A204.1 (cell line): ENCODE measurements at regions not wholly inside any gene's neighbourhood (a gene's known extent, or its start where the extent isn't known, plus 50 kb on each side); places are given as distances from the start of the nearest gene placed in this dataset.
"Not testable (repeated sequence)": the region's sequence is repeated elsewhere in the genome, so short reads cannot be mapped to it uniquely, and the experiment has no call there.

Experiments
- FAIRE-seq: peaks from 2 replicates; lab custom pipeline; 2012; peaks lifted over from hg19 to GRCh38; lab: Jason Lieb, UNC

GRCh38 chr20:40046703-40047102 is 642.3 kb downstream of the MAFB start:
- no peak for FAIRE-seq

GRCh38 chr20:40037511-40037910 is 651.5 kb downstream of the MAFB start:
- no peak for FAIRE-seq

- no peak for FAIRE-seq
Observed at GRCh38 chr20:40029589-40029988, 659.4 kb downstream of the MAFB start.

- no peak for FAIRE-seq
Observed at GRCh38 chr20:40019510-40019909, 669.5 kb downstream of the MAFB start.

GRCh38 chr20:40017765-40018164 is 671.3 kb downstream of the MAFB start:
- no peak for FAIRE-seq

- FAIRE-seq: no peak
Observed at GRCh38 chr20:40016890-40017289, 672.1 kb downstream of the MAFB start.

GRCh38 chr20:40016392-40016791 is 672.6 kb downstream of the MAFB start:
- FAIRE-seq: no peak

GRCh38 chr20:40012026-40012425 is 677.0 kb downstream of the MAFB start:
- FAIRE-seq: not testable (repeated sequence)

- FAIRE-seq: no peak
Observed at GRCh38 chr20:40010483-40010882, 678.6 kb downstream of the MAFB start.

GRCh38 chr20:40009542-40009941 is 679.5 kb downstream of the MAFB start:
- FAIRE-seq: no peak

GRCh38 chr20:40008177-40008576 is 680.9 kb downstream of the MAFB start:
- no peak for FAIRE-seq

- no peak for FAIRE-seq
Observed at GRCh38 chr20:40006168-40006860, 682.7 kb downstream of the MAFB start.

- not testable (repeated sequence) for FAIRE-seq
Observed at GRCh38 chr20:40004092-40004491, 684.9 kb downstream of the MAFB start.

- no peak for FAIRE-seq
Observed at GRCh38 chr20:39993742-39994141, 695.3 kb downstream of the MAFB start.

GRCh38 chr20:39990692-39991091 is 698.3 kb downstream of the MAFB start:
- FAIRE-seq: no peak

GRCh38 chr20:39988991-39989390 is 700.0 kb downstream of the MAFB start:
- FAIRE-seq: no peak

- FAIRE-seq: no peak
Observed at GRCh38 chr20:39986173-39986904, 702.7 kb downstream of the MAFB start.

GRCh38 chr20:39985271-39985827 is 703.7 kb downstream of the MAFB start:
- FAIRE-seq: no peak

- FAIRE-seq: no peak
Observed at GRCh38 chr20:39983655-39984054, 705.4 kb downstream of the MAFB start.

- no peak for FAIRE-seq
Observed at GRCh38 chr20:39983183-39983582, 705.9 kb downstream of the MAFB start.

- FAIRE-seq: no peak
Observed at GRCh38 chr20:39974966-39975501, 714.0 kb downstream of the MAFB start.

GRCh38 chr20:39968495-39968894 is 720.5 kb downstream of the MAFB start:
- FAIRE-seq: no peak

- no peak for FAIRE-seq
Observed at GRCh38 chr20:39967806-39968205, 721.2 kb downstream of the MAFB start.
